GM20431 (cell line): ENCODE measurements at regions not wholly inside any gene's neighbourhood (a gene's known extent, or its start where the extent isn't known, plus 50 kb on each side); places are given as distances from the start of the nearest gene placed in this dataset.

Experiments used
- in situ Hi-C: fragments of 300-500 bp; cut with MseI, MboI; formaldehyde crosslinking; loops from one replicate; pipeline ENCODE4 v1.15.0; 2020; ENCODE audit warnings: low sequenced_read_pairs; ENCODE audit not compliant: unreplicated experiment

GRCh38 chr20:12410783-12411182, 493.1 kb downstream of the BTBD3 start:
- in situ Hi-C loops, result no loop called here

- in situ Hi-C loops, result no loop called here
Observed at GRCh38 chr20:12411246-12411940, 493.7 kb downstream of the BTBD3 start.

GRCh38 chr20:12413116-12413515, 495.4 kb downstream of the BTBD3 start:
- in situ Hi-C loops, result no loop called here

- in situ Hi-C loops, result no loop called here
Observed at GRCh38 chr20:12414446-12415274, 497.0 kb downstream of the BTBD3 start.

GRCh38 chr20:12416281-12416680, 498.6 kb downstream of the BTBD3 start:
- in situ Hi-C loops, result no loop called here

- in situ Hi-C loops, result no loop called here
Observed at GRCh38 chr20:12433724-12434123, 516.0 kb downstream of the BTBD3 start.

GRCh38 chr20:12434672-12435071, 517.0 kb downstream of the BTBD3 start:
- in situ Hi-C loops, result no loop called here

GRCh38 chr20:12435268-12435667, 517.6 kb downstream of the BTBD3 start:
- in situ Hi-C loops, result no loop called here

GRCh38 chr20:12453711-12454110, 536.0 kb downstream of the BTBD3 start:
- in situ Hi-C loops, result no loop called here

- in situ Hi-C loops, result no loop called here
Observed at GRCh38 chr20:12455148-12455547, 537.5 kb downstream of the BTBD3 start.

GRCh38 chr20:12458241-12458640, 540.5 kb downstream of the BTBD3 start:
- in situ Hi-C loops, result no loop called here

GRCh38 chr20:12464036-12464435, 544.7 kb upstream of the SPTLC3 start:
- in situ Hi-C loops, result no loop called here

GRCh38 chr20:12466915-12467314, 541.9 kb upstream of the SPTLC3 start:
- in situ Hi-C loops, result no loop called here

GRCh38 chr20:12467758-12468157, 541.0 kb upstream of the SPTLC3 start:
- in situ Hi-C loops, result no loop called here

- in situ Hi-C loops, result no loop called here
Observed at GRCh38 chr20:12482661-12483060, 526.1 kb upstream of the SPTLC3 start.

- in situ Hi-C loops, result no loop called here
Observed at GRCh38 chr20:12502443-12502842, 506.3 kb upstream of the SPTLC3 start.

GRCh38 chr20:12504779-12505178, 504.0 kb upstream of the SPTLC3 start:
- in situ Hi-C loops, result no loop called here

- in situ Hi-C loops, result no loop called here
Observed at GRCh38 chr20:12511499-12511898, 497.3 kb upstream of the SPTLC3 start.

- in situ Hi-C loops, result no loop called here
Observed at GRCh38 chr20:12512755-12513154, 496.0 kb upstream of the SPTLC3 start.

- in situ Hi-C loops, result no loop called here
Observed at GRCh38 chr20:12528104-12528503, 480.7 kb upstream of the SPTLC3 start.

- in situ Hi-C loops, result no loop called here
Observed at GRCh38 chr20:12528591-12529041, 480.2 kb upstream of the SPTLC3 start.
